Duodenal mucosa (tissue), 2 donors: ENCODE measurements at regions not wholly inside any gene's neighbourhood (a gene's known extent, or its start where the extent isn't known, plus 50 kb on each side); places are given as distances from the start of the nearest gene placed in this dataset.
A peak's percentile ranks its signal among the peaks of the same experiment; 100 is the strongest.

Experiments used
- H3K27ac ChIP-seq: one replicate; pipeline ENCODE4 v1.7.0; 2013; ENCODE audit warnings: low read depth, low read length
- H3K27me3 ChIP-seq, 2 donors: one replicate each; pipeline ENCODE4 v1.7.0; 2013; ENCODE audit warnings: low read length in 2 of 2, control low read depth in 1 of 2; ENCODE audit not compliant: insufficient read depth in 2 of 2, control insufficient read depth in 1 of 2
- H3K36me3 ChIP-seq, 2 donors: one replicate each; pipeline ENCODE4 v1.7.0; 2013; ENCODE audit warnings: low read length in 2 of 2, control low read depth in 1 of 2; ENCODE audit not compliant: insufficient read depth in 2 of 2, control insufficient read depth in 1 of 2
- H3K4me1 ChIP-seq, 2 donors: one replicate each; pipeline ENCODE4 v1.7.0; 2013; ENCODE audit warnings: low read length in 2 of 2, control low read depth in 1 of 2; ENCODE audit not compliant: insufficient read depth in 2 of 2, control insufficient read depth in 1 of 2
- H3K4me3 ChIP-seq, 2 donors: one replicate each; pipeline ENCODE4 v1.7.0; 2013; ENCODE audit warnings: low read length in 2 of 2, low read depth in 1 of 2
- H3K9ac ChIP-seq, 2 donors: one replicate each; pipeline ENCODE4 v1.7.0; 2013; ENCODE audit warnings: low read length in 2 of 2, low read depth in 1 of 2
- H3K9me3 ChIP-seq, 2 donors: one replicate each; pipeline ENCODE4 v1.7.0; 2013; ENCODE audit warnings: low read length in 2 of 2, control low read depth in 1 of 2; ENCODE audit not compliant: control insufficient read depth in 1 of 2

GRCh38 chr1:59058665-59059439 lies 238.0 kb upstream of the FGGY start:
- Histone ChIP-seq H3K27ac (no peak overlapping the region), H3K4me3 (no peak overlapping the region), H3K9ac (no peak overlapping the region), H3K36me3 (no peaks in the 10 kb centered on the region), H3K9me3 (no peaks in the 10 kb centered on the region), H3K4me1 (peaks cover 30 to 35% of the 10 kb centered on the region in 2 donors), H3K27me3 (no peaks in the 10 kb centered on the region)

- no peaks in the 10 kb centered on the region for H3K27me3 ChIP-seq
- no peaks in the 10 kb centered on the region for H3K36me3 ChIP-seq
- H3K4me3 ChIP-seq: peak overlapping the region; percentile 2 to 34
- peak overlapping the region; percentile 47 for H3K27ac ChIP-seq
- H3K9ac ChIP-seq: peak overlapping the region in 1 of 2 donors; percentile 23
- H3K4me1 ChIP-seq: peaks cover 24 to 25% of the 10 kb centered on the region in 2 donors
- H3K9me3 ChIP-seq: no peaks in the 10 kb centered on the region
Measured at GRCh38 chr1:59061876-59062275, 235.0 kb upstream of the FGGY start.

GRCh38 chr1:59062743-59063142 lies 234.2 kb upstream of the FGGY start:
- H3K27ac ChIP-seq: no peak overlapping the region
- no peak overlapping the region for H3K4me3 ChIP-seq

GRCh38 chr1:59063501-59063900 lies 233.4 kb upstream of the FGGY start:
- no peaks in the 10 kb centered on the region for H3K36me3 ChIP-seq

More at GRCh38 chr1:59062743-59063142, 234.2 kb upstream of the FGGY start:
- Histone ChIP-seq H3K4me1 (peaks cover 16 to 17% of the 10 kb centered on the region in 2 donors), H3K9me3 (no peaks in the 10 kb centered on the region), H3K9ac (no peak overlapping the region), H3K36me3 (no peaks in the 10 kb centered on the region), H3K27me3 (no peaks in the 10 kb centered on the region)

GRCh38 chr1:59064592-59064991 lies 232.3 kb upstream of the FGGY start:
- no peaks in the 10 kb centered on the region for H3K9me3 ChIP-seq
- H3K27me3 ChIP-seq: no peaks in the 10 kb centered on the region
- no peak overlapping the region for H3K9ac ChIP-seq

More at GRCh38 chr1:59063501-59063900, 233.4 kb upstream of the FGGY start:
- no peak overlapping the region for H3K4me3 ChIP-seq
- H3K27me3 ChIP-seq: no peaks in the 10 kb centered on the region
- H3K27ac ChIP-seq: no peak overlapping the region
- H3K9ac ChIP-seq: no peak overlapping the region
- H3K9me3 ChIP-seq: no peaks in the 10 kb centered on the region
- H3K4me1 ChIP-seq: peaks cover 11 to 12% of the 10 kb centered on the region in 2 donors

GRCh38 chr1:59066236-59066635 lies 230.7 kb upstream of the FGGY start:
- peaks cover 9 to 10% of the 10 kb centered on the region in 2 donors for H3K4me1 ChIP-seq
- no peaks in the 10 kb centered on the region for H3K9me3 ChIP-seq
- H3K27me3 ChIP-seq: no peaks in the 10 kb centered on the region
- no peak overlapping the region for H3K27ac ChIP-seq
- H3K4me3 ChIP-seq: no peak overlapping the region
- no peak overlapping the region for H3K9ac ChIP-seq
- H3K36me3 ChIP-seq: no peaks in the 10 kb centered on the region

More at GRCh38 chr1:59064592-59064991, 232.3 kb upstream of the FGGY start:
- Histone ChIP-seq H3K4me3 (no peak overlapping the region), H3K27ac (no peak overlapping the region), H3K4me1 (peaks cover 6 to 8% of the 10 kb centered on the region in 2 donors), H3K36me3 (no peaks in the 10 kb centered on the region)

GRCh38 chr1:59070610-59071009 lies 226.3 kb upstream of the FGGY start:
- H3K4me3 ChIP-seq: no peak overlapping the region
- H3K9me3 ChIP-seq: no peaks in the 10 kb centered on the region
- H3K27ac ChIP-seq: no peak overlapping the region

GRCh38 chr1:59071289-59071688 lies 225.6 kb upstream of the FGGY start:
- Histone ChIP-seq H3K36me3 (no peaks in the 10 kb centered on the region), H3K9me3 (no peaks in the 10 kb centered on the region), H3K27me3 (no peaks in the 10 kb centered on the region), H3K4me3 (no peak overlapping the region), H3K9ac (peak overlapping the region in 1 of 2 donors; percentile 15), H3K27ac (no peak overlapping the region), H3K4me1 (peaks cover 7 to 8% of the 10 kb centered on the region in 2 donors)

More at GRCh38 chr1:59070610-59071009, 226.3 kb upstream of the FGGY start:
- H3K36me3 ChIP-seq: no peaks in the 10 kb centered on the region
- H3K27me3 ChIP-seq: no peaks in the 10 kb centered on the region
- H3K4me1 ChIP-seq: peaks cover 7 to 8% of the 10 kb centered on the region in 2 donors
- H3K9ac ChIP-seq: no peak overlapping the region

GRCh38 chr1:59071876-59072582 lies 224.9 kb upstream of the FGGY start:
- Histone ChIP-seq H3K9me3 (no peaks in the 10 kb centered on the region), H3K27ac (no peak overlapping the region), H3K4me1 (peaks cover 7 to 8% of the 10 kb centered on the region in 2 donors), H3K9ac (no peak overlapping the region), H3K27me3 (no peaks in the 10 kb centered on the region), H3K36me3 (no peaks in the 10 kb centered on the region), H3K4me3 (no peak overlapping the region)

GRCh38 chr1:59072583-59072947 lies 224.3 kb upstream of the FGGY start:
- no peaks in the 10 kb centered on the region for H3K9me3 ChIP-seq
- H3K27me3 ChIP-seq: no peaks in the 10 kb centered on the region

More at GRCh38 chr1:59072583-59072947, 224.3 kb upstream of the FGGY start:
- Histone ChIP-seq H3K9ac (no peak overlapping the region), H3K4me1 (peaks cover 7 to 8% of the 10 kb centered on the region in 2 donors), H3K4me3 (no peak overlapping the region), H3K27ac (no peak overlapping the region), H3K36me3 (no peaks in the 10 kb centered on the region)
